ENCODE measurements at regions not wholly inside any gene's neighbourhood (a gene's known extent, or its start where the extent isn't known, plus 50 kb on each side); places are given as distances from the start of the nearest gene placed in this dataset.
A peak's percentile ranks its signal among the peaks of the same experiment; 100 is the strongest.
"Not testable (repeated sequence)": the region's sequence is repeated elsewhere in the genome, so short reads cannot be mapped to it uniquely, and the experiment has no call there.

DNA sequence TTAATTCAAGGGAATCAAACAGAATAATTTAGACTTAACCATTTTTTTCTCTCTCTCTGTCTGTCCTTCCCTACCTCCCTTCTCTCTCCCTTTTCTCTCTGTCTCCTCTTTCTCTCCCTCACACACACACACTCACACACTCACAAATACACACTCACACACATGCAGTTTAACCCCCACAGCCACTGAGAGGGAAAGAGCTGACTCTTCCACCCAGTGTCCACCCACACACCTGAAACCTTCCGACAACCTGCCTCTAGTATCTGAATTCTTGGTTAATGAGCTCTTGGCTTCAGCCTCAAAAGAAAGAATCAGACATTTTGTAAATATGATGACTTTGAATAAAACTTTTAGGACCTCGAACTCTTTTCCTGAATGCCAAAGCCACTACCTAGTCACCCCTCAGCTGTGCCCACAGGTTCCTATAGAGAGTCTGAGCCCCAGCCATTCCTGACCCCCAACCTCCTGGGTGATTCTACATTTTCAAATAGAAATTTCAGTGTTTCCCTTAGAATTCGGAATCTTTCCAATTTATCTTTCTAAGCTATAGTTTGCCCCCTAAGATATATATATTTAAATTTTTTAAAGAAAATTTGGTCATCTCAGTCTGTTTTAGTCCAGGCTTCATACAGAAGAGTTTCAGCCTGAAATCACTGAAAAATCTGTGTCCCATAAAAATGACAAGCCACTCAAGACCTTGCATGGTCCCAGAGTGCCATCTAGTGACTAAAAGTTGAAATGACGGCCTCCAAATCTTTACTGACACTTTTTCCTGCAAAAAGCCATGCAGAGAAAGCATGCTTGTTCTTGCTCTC, 202.8 kb downstream of the IPMK start:
- Mint-ChIP-seq H3K4me1 (ENCODE audit: unreplicated experiment) (peaks cover 21% of the 10 kb centered on the region), H3K9me3 (no peaks in the 10 kb centered on the region), H3K27ac (peak overlapping the region; percentile 55), H3K4me3 (no peak overlapping the region), H3K27me3 (peaks cover 5% of the 10 kb centered on the region), H3K36me3 (no peaks in the 10 kb centered on the region)
- no peak for DNase-seq (ENCODE audit: extremely low spot score, unreplicated experiment)
- TF ChIP-seq, protein P1, sequence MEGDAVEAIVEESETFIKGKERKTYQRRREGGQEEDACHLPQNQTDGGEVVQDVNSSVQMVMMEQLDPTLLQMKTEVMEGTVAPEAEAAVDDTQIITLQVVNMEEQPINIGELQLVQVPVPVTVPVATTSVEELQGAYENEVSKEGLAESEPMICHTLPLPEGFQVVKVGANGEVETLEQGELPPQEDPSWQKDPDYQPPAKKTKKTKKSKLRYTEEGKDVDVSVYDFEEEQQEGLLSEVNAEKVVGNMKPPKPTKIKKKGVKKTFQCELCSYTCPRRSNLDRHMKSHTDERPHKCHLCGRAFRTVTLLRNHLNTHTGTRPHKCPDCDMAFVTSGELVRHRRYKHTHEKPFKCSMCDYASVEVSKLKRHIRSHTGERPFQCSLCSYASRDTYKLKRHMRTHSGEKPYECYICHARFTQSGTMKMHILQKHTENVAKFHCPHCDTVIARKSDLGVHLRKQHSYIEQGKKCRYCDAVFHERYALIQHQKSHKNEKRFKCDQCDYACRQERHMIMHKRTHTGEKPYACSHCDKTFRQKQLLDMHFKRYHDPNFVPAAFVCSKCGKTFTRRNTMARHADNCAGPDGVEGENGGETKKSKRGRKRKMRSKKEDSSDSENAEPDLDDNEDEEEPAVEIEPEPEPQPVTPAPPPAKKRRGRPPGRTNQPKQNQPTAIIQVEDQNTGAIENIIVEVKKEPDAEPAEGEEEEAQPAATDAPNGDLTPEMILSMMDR (conservative IDR thresholded peaks at IDR 0.05) = peak; percentile 87

GRCh38 chr10:58063861-58064480, 203.7 kb downstream of the IPMK start:
- Mint-ChIP-seq H3K4me1 (ENCODE audit: unreplicated experiment) (peaks cover 21% of the 10 kb centered on the region), H3K27ac (no peak overlapping the region), H3K9me3 (no peaks in the 10 kb centered on the region), H3K27me3 (peaks cover 5% of the 10 kb centered on the region), H3K4me3 (no peak overlapping the region), H3K36me3 (no peaks in the 10 kb centered on the region)
- no peak for DNase-seq (ENCODE audit: extremely low spot score, unreplicated experiment)
- TF ChIP-seq, protein P1 (conservative IDR thresholded peaks at IDR 0.05) = no peak

GRCh38 chr10:58058683-58059082, 209.0 kb downstream of the IPMK start:
- DNase-seq (ENCODE audit: extremely low spot score, unreplicated experiment); H3K27me3 Mint-ChIP-seq; H3K4me3 Mint-ChIP-seq; H3K4me1 Mint-ChIP-seq (ENCODE audit: unreplicated experiment); H3K36me3 Mint-ChIP-seq; H3K27ac Mint-ChIP-seq; H3K9me3 Mint-ChIP-seq: not testable (repeated sequence)

DNA sequence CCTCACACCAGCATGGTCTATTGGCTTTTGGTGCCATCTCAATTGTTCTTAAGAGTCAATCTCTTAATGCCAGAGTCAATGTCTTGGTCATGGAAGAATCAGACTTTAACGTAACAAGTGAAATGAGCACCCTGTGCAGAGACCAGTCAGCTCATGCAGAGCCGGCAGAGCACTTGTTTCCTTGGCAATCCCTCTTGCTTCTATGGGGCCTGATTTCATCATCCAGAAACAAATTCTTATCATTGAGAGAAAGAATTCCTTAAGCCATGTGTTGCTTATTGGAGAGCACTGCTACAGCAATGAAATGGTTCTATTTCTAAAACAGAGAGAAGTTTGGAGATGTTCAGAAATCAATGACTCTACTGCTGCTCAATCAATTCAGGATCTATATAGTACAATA, 212.8 kb downstream of the IPMK start:
- H3K4me3 Mint-ChIP-seq = no peak overlapping the region
- TF ChIP-seq, protein P1 (conservative IDR thresholded peaks at IDR 0.05) = no peak
- no peaks in the 10 kb centered on the region for H3K9me3 Mint-ChIP-seq
- H3K4me1 Mint-ChIP-seq (ENCODE audit: unreplicated experiment) = peaks cover 13% of the 10 kb centered on the region
- H3K36me3 Mint-ChIP-seq = no peaks in the 10 kb centered on the region
- H3K27ac Mint-ChIP-seq = no peak overlapping the region
- no peak for DNase-seq (ENCODE audit: extremely low spot score, unreplicated experiment)
- H3K27me3 Mint-ChIP-seq = no peaks in the 10 kb centered on the region

- no peaks in the 10 kb centered on the region for H3K9me3 Mint-ChIP-seq
- no peak overlapping the region for H3K27ac Mint-ChIP-seq
- H3K4me1 Mint-ChIP-seq (ENCODE audit: unreplicated experiment) = peaks cover 13% of the 10 kb centered on the region
- no peak for DNase-seq (ENCODE audit: extremely low spot score, unreplicated experiment)
- no peaks in the 10 kb centered on the region for H3K27me3 Mint-ChIP-seq
- H3K36me3 Mint-ChIP-seq = no peaks in the 10 kb centered on the region
- TF ChIP-seq, protein P1 (conservative IDR thresholded peaks at IDR 0.05) = no peak
- H3K4me3 Mint-ChIP-seq = no peak overlapping the region
These were observed 214.9 kb downstream of the IPMK start for GRCh38 chr10:58052772-58053171.

GRCh38 chr10:58050575-58050974, 217.1 kb downstream of the IPMK start:
- Mint-ChIP-seq H3K27ac (no peak overlapping the region), H3K4me1 (ENCODE audit: unreplicated experiment) (peaks cover 13% of the 10 kb centered on the region), H3K9me3 (no peaks in the 10 kb centered on the region), H3K4me3 (peak overlapping the region; percentile 18), H3K36me3 (no peaks in the 10 kb centered on the region), H3K27me3 (no peaks in the 10 kb centered on the region)
- DNase-seq (ENCODE audit: extremely low spot score, unreplicated experiment) = no peak
- TF ChIP-seq, protein P1 (conservative IDR thresholded peaks at IDR 0.05) = no peak
